ENCODE measurements at regions not wholly inside any gene's neighbourhood (a gene's known extent, or its start where the extent isn't known, plus 50 kb on each side); places are given as distances from the start of the nearest gene placed in this dataset.
A peak's percentile ranks its signal among the peaks of the same experiment; 100 is the strongest.
"Not testable (repeated sequence)": the region's sequence is repeated elsewhere in the genome, so short reads cannot be mapped to it uniquely, and the experiment has no call there.

- DNase-seq: not testable (repeated sequence)
Observed at GRCh38 chr19:34871911-34872310, 54.8 kb upstream of the ZNF30 start.

GRCh38 chr19:34867631-34868030 lies 59.1 kb upstream of the ZNF30 start:
- no peak for DNase-seq

- DNase-seq: not testable (repeated sequence)
Observed at GRCh38 chr19:34865225-34865624, 61.5 kb upstream of the ZNF30 start.

DNA sequence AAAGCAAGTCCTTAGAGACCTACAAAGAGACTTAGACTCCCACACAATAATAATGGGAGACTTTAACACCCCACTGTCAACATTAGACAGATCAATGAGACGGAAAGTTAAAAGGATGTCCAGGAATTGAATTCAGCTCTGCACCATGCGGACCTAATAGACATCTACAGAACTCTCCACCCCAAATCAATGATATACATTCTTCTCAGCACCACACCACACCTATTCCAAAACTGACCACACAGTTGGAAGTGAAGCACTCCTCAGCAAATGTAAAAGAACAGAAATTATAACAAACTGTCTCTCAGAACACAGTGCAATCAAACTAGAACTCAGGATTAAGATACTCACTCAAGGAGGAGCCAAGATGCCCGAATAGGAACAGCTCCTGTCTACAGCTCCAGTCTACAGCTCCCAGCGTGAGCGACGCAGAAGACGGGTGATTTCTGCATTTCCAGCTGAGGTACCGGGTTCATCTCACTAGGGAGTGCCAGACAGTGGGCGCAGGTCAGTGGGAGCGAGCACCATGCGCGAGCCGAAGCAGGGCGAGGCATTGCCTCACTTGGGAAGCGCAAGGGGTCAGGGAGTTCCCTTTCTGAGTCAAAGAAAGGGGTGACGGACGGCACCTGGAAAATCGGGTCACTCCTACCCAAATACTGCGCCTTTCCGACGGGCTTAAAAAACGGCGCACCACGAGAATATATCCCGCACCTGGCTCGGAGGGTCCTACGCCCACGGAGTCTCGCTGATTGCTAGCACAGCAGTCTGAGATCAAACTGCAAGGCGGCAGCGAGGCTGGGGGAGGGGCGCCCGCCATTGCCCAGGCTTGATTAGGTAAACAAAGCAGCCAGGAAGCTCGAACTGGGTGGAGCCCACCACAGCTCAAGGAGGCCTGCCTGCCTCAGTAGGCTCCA lies 66.6 kb upstream of the ZNF30 start:
- not testable (repeated sequence) for DNase-seq

DNA sequence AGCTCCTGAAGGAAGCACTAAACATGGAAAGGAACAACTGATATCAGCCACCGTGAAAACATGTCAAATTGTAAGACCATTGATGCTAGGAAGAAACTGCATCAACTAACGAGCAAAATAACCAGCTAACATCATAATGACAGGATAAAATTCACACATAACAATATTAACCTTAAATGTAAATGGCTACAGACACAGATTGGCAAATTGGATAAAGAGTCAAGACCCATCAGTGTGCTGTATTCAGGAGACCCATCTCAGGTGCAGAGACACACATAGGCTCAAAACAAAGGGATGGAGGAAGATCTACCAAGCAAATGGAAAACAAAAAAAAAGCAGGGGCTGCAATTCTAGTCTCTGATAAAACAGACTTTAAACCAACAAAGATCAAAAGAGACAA lies 67.4 kb upstream of the ZNF30 start:
- DNase-seq: not testable (repeated sequence)

- DNase-seq: no peak
Observed at GRCh38 chr19:34856052-34856451, 70.7 kb upstream of the ZNF30 start.

DNA sequence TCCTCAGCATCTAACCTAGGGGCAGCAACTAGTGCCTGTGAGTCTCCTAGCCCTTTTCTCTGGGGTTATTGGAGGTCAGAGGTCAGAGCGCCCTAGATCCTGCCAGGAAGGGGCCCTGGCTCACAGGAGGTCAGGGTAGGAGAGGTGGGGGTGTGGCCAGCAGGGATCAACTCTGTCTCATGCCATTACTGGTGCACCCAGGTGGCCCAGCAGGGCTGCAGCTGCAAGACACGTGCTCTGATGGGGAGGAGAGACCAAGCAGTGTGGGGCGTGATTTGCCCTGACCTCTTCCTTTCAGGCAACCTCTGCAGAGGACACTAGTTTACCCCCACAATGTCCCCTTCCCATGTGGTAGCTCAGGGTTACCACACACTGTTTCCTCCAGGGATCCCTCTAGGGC lies 73.3 kb upstream of the ZNF30 start:
- no peak for DNase-seq

DNA sequence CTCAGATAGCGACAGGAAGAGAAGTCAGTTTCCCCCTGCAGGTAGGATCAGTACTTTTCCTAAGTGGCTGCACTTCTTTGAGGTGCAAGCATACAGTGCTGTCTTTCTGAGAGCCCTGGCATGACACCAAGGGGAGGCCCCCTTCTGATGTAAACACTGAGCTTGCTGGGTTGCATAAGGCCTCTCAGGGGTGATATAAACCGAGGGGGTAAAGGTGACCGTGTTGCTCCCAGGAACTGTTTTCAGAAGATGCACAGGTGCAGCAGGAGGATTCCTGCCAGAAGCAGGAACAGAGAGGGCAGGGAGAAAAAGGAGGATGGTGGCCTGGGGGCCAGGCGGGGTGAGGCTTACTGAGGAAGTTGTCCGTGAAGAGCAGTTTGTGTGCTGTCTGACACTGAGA lies 74.0 kb upstream of the ZNF30 start:
- no peak for DNase-seq

- no peak for DNase-seq
Observed at GRCh38 chr19:34851277-34851804, 75.4 kb upstream of the ZNF30 start.

DNA sequence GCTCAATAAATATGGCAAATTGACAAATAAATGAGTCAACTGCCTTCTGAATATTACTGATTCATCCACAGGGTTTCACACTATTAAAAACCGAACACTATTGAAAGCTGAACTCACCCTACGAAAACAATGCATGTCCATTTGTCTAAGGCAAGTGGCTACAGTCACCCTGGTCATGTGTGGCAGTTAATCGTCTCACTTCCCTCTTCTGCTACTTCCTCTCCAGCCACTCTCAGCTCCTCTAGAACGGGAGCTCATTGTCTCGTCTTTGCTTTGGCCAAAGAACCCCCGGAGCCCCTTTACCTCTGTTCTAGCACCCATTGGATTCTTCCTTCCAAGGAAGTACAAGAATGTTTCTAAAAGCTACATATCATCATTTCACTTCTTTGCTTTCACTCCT lies 74.4 kb upstream of the ZNF599 start:
- DNase-seq: no peak

DNA sequence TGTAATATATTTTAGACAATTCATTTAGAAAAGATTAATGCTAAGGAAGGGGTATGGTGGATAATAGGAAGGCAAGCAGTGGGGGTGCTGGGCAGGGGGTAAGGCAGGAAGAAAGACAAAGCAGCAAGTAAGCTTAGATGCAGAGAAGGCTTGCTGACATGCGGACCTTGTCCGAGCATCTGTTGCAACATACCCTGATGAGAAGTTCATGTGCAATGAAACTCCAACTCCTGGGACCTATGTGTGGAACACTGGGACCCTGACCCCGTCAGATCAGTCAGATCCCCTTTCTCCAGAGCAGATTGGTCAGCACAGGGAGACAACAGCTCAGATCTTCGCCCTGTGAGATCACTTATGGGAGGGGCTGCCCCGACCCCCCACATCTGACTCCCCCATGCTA lies 71.3 kb upstream of the ZNF599 start:
- DNase-seq: no peak

- no peak for DNase-seq
Observed at GRCh38 chr19:34841780-34842179, 68.8 kb upstream of the ZNF599 start.

GRCh38 chr19:34838753-34839431 lies 65.9 kb upstream of the ZNF599 start:
- peak; percentile 18 for DNase-seq

DNA sequence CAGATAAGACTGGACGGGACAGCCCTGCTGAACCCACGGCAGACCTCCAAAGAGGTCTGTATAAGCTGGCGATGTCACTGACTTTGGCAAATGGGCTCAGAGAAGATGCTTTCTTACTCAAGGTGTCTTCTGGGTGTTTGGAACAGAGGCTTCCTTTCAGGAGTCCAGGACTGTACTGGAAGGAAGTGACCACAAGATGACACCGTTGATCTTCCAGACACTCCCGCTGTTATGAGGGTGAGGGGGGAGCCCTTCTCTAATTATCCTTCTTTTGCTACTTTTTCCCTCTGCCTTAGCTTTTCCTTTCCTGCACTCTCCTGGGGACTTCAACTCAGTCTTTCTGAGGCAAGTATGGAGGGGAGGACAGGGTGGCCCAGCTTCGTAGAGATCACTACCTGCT lies 65.2 kb upstream of the ZNF599 start:
- peak; percentile 15 for DNase-seq

GRCh38 chr19:34837262-34837661 lies 64.2 kb upstream of the ZNF599 start:
- DNase-seq: no peak

GRCh38 chr19:34835631-34836351 lies 62.8 kb upstream of the ZNF599 start:
- DNase-seq: no peak

DNA sequence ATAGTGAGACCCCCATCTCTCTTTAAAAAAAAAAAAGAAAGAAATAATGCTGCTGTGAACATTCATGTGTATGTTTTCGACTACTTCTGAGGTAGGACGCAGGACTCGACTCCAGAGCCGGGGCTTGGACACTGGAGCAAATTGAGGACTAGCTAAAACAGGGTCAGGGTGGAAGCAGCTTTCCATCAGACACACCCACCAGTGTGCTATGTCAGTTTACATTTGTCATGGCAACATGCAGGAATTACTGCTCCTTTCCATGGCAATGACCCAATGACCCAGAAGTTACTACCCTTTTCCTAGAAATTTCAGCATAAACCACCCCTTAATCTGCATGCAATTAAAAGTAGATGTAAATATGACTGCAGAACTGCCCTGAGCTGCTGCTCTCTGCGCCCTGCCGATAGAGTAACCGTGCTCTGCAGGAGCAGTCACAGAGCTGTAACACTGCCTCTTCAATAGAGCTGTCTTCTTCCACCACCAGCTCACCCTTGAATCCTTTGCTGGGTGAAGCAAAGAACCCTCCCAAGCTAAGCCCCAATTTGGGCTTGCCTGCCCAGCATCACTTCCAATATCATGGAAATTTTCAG lies 61.6 kb upstream of the ZNF599 start:
- no peak for DNase-seq

DNA sequence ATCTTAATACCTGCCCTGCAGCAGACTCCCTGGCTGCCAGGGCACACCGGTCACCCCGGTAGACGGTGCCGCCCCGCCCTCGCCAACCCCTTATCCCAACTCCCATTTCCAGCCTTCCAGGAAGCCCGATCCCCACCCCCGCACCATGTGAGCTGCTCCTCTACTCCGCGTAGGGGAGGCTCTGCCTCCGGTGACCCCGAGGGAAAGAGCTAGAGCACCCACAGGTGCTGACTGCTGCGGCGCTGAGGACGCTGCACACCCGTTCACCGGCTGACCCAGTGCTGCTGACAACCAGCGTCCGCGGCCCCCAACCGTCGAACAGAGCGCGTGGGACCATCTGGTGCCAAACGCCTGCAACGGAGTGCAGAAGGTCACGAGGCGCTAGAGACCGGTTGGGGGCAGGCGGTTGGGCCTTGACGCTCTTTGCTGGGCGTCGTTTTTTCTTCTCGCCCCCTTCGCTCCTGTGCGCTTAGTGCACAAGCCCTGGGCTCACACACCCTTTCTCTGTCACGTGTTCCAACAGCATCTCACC lies 59.6 kb upstream of the ZNF599 start:
- no peak for DNase-seq

- DNase-seq: no peak
Observed at GRCh38 chr19:34831714-34832113, 58.7 kb upstream of the ZNF599 start.

DNA sequence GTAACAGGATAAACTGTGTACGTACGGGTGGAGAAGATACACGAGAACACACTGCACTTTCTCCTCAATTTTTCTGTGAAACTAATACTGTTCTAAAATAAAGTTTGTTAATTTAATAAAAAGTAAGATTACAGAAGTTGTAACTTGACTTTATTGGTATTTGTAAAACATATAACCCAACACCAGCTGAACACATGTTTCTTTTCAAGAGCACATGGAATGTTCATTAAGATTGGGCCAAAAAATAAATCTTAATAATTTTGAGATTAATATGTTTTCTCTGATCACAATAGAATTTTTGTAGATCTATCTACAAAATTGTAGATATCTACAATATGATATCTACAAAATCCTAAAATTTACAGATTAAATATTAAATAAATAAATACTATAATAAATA lies 55.1 kb upstream of the ZNF599 start:
- DNase-seq: no peak

DNA sequence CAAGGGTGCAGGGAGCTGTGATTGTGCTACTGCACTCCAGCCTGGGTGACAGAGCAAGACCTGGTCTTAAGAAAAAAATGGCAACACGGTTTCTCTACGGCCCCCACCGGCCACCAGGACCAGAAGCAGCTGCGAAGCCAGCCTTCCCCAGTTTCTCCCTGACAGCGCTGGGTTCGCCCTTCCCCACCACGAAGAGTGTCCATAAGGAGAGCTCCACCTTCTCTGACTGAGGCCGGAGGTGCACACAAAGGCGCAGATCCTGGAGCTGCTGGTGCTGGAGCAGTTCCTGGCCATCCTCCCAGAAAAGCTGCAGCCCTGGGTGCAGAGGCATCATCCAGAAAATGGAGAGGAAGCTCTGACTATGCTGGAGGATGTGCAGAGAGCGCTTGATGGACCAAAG lies 52.2 kb upstream of the ZNF599 start:
- DNase-seq: no peak

DNA sequence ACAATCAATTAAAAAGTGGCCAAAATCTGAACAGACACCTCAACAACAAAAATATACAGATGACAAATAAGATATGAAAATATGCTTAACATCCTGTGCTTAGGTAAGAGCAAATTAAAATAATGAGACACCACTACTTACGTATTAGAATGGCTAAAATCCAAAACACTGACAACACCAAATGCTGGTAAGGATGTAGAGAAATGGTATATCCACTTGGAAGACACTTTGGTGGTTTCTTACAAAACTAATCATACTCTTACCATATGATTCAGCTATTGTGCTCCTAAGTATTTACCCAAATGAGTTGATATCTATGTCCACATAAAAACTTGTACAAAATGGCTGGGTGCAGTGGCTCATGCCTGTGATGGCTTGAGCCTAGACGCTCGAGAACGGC lies 51.7 kb upstream of the ZNF599 start:
- no peak for DNase-seq
